ENCODE measurements at regions not wholly inside any gene's neighbourhood (a gene's known extent, or its start where the extent isn't known, plus 50 kb on each side); places are given as distances from the start of the nearest gene placed in this dataset.

GRCh38 chr1:34655875-34656240 is 99.0 kb upstream of the GJB5 start:
- intact Hi-C loops (cut with DNase I; ENCODE audit: low total_unique reads): no loop called here
- TF ChIP-seq POLR2A (IDR thresholded peaks at IDR 0.05): no peak
- no peak for TF ChIP-seq CTCF (IDR thresholded peaks at IDR 0.05 in 8 of 11, conservative IDR thresholded peaks at IDR 0.05 in 3 of 11)
- TF ChIP-seq POLR2AphosphoS5 (IDR thresholded peaks at IDR 0.05): no peak
- no peaks in the 10 kb centered on the region for H3K36me3 ChIP-seq
- peaks cover 0 to 30% (median 0%) of the 10 kb centered on the region in 7 donors for H3K27me3 ChIP-seq (replicated peaks in 1 of 7)
- H3K4me3 ChIP-seq: no peak overlapping the region
- DNase-seq: no peak
- no peaks in the 10 kb centered on the region for H3K4me1 ChIP-seq
- H3K27ac ChIP-seq: no peak overlapping the region
- no peaks in the 10 kb centered on the region for H3K9me3 ChIP-seq
- WGBS, 5 donors: 74 to 92% (median 81%) methylated on average over 4 of the region's 4 CpGs

GRCh38 chr1:34656299-34656698 is 98.5 kb upstream of the GJB5 start:
- intact Hi-C loops (cut with DNase I; ENCODE audit: low total_unique reads): no loop called here
- DNase-seq: no peak
- peaks cover 0 to 27% (median 0%) of the 10 kb centered on the region in 7 donors for H3K27me3 ChIP-seq (replicated peaks in 1 of 7)
- no peaks in the 10 kb centered on the region for H3K9me3 ChIP-seq
- no peaks in the 10 kb centered on the region for H3K4me1 ChIP-seq
- H3K27ac ChIP-seq: no peak overlapping the region
- no peaks in the 10 kb centered on the region for H3K36me3 ChIP-seq
- 70 to 84% (median 77%) methylated on average over 3 of the region's 3 CpGs for WGBS, 5 donors
- H3K4me3 ChIP-seq: no peak overlapping the region
- TF ChIP-seq POLR2AphosphoS5 (IDR thresholded peaks at IDR 0.05) (no peak), POLR2A (IDR thresholded peaks at IDR 0.05) (no peak), CTCF (IDR thresholded peaks at IDR 0.05 in 8 of 11, conservative IDR thresholded peaks at IDR 0.05 in 3 of 11) (no peak)

GRCh38 chr1:34656731-34657130 is 98.1 kb upstream of the GJB5 start:
- intact Hi-C loops (cut with DNase I; ENCODE audit: low total_unique reads): no loop called here
- no peak for TF ChIP-seq POLR2A (IDR thresholded peaks at IDR 0.05)
- no peak for TF ChIP-seq CTCF (IDR thresholded peaks at IDR 0.05 in 8 of 11, conservative IDR thresholded peaks at IDR 0.05 in 3 of 11)
- TF ChIP-seq POLR2AphosphoS5 (IDR thresholded peaks at IDR 0.05): no peak
- 58 to 72% (median 67%) methylated on average over 8 of the region's 8 CpGs for WGBS, 5 donors

GRCh38 chr1:34657266-34657665 is 97.6 kb upstream of the GJB5 start:
- no peak overlapping the region for H3K4me3 ChIP-seq
- H3K27me3 ChIP-seq (replicated peaks in 1 of 7): peaks cover 0 to 23% (median 0%) of the 10 kb centered on the region in 7 donors
- H3K9me3 ChIP-seq: no peaks in the 10 kb centered on the region
- H3K4me1 ChIP-seq: no peaks in the 10 kb centered on the region
- no peak overlapping the region for H3K27ac ChIP-seq
- no peaks in the 10 kb centered on the region for H3K36me3 ChIP-seq
- TF ChIP-seq POLR2AphosphoS5 (IDR thresholded peaks at IDR 0.05) (no peak), CTCF (IDR thresholded peaks at IDR 0.05 in 8 of 11, conservative IDR thresholded peaks at IDR 0.05 in 3 of 11) (no peak), POLR2A (IDR thresholded peaks at IDR 0.05) (no peak)
- DNase-seq: no peak
- intact Hi-C loops (cut with DNase I; ENCODE audit: low total_unique reads): no loop called here

More at GRCh38 chr1:34656731-34657130, 98.1 kb upstream of the GJB5 start:
- H3K27ac ChIP-seq: no peak overlapping the region
- DNase-seq: no peak
- no peaks in the 10 kb centered on the region for H3K4me1 ChIP-seq
- H3K27me3 ChIP-seq (replicated peaks in 1 of 7): peaks cover 0 to 27% (median 0%) of the 10 kb centered on the region in 7 donors
- H3K9me3 ChIP-seq: no peaks in the 10 kb centered on the region
- H3K36me3 ChIP-seq: no peaks in the 10 kb centered on the region
- no peak overlapping the region for H3K4me3 ChIP-seq
